Erythroblast (primary cell): ENCODE measurements at regions not wholly inside any gene's neighbourhood (a gene's known extent, or its start where the extent isn't known, plus 50 kb on each side); places are given as distances from the start of the nearest gene placed in this dataset.

Experiments
- GATA1 ChIP-seq: IDR thresholded peaks from 2 replicates; pipeline ENCODE4 v1.6.1; 2011; ENCODE audit warnings: low read depth, mild to moderate bottlenecking, control low read depth, low read length, moderate library complexity
- POLR2A ChIP-seq: IDR thresholded peaks from 2 replicates; pipeline ENCODE4 v1.6.1; 2011; ENCODE audit warnings: mild to moderate bottlenecking, low read length

DNA sequence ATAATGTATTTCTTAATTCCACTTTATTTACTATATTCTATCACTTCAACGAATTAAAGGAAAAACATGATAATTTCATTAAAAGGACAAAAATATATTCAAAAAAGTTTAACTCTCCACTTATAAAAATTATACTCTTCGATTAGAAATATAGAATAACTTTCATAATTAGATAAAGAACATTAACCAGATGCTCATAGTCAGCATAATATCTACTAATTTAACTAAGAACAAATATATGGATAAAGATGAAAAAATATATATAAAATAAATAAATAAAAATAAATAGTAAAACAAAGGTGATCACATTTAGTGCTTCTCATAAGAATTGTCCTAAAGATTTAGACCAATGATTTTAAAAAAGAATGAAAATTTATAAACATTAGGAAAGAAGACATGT is 1065.2 kb upstream of the CNTN5 start:
- TF ChIP-seq POLR2A (no peak), GATA1 (no peak)
